ENCODE measurements at regions not wholly inside any gene's neighbourhood (a gene's known extent, or its start where the extent isn't known, plus 50 kb on each side); places are given as distances from the start of the nearest gene placed in this dataset.

- Histone ChIP-seq H3K9ac (ENCODE audit: insufficient read depth, low read depth, low read length) (no peak overlapping the region), H3K36me3 (replicated peaks in 1 of 2; ENCODE audit: control insufficient read depth in 1 of 2, insufficient read depth in 2 of 2, low read length in 2 of 2) (no peaks in the 10 kb centered on the region), H3K4me1 (ENCODE audit: insufficient read depth, low read length) (no peaks in the 10 kb centered on the region), H3K4me2 (ENCODE audit: low read depth, low read length) (no peak overlapping the region), H3K79me2 (ENCODE audit: insufficient read depth, low read length) (no peaks in the 10 kb centered on the region), H3K27ac (ENCODE audit: extremely low read length, insufficient read depth, low read length) (no peak overlapping the region), H3K27me3 (ENCODE audit: control insufficient read depth in 1 of 2, insufficient read depth in 2 of 2, low read length in 2 of 2) (peaks cover 0 to 5% of the 10 kb centered on the region in 2 experiments; a peak in 1 of 5 replicates), H3K4me3 (replicated peaks in 1 of 3; ENCODE audit: insufficient read depth in 1 of 3, low read depth in 2 of 3, low read length in 3 of 3) (no peak overlapping the region), H4K20me1 (ENCODE audit: insufficient read depth, low read length) (no peaks in the 10 kb centered on the region), H2AFZ (ENCODE audit: low read length) (no peak overlapping the region), H3K9me3 (ENCODE audit: low read length) (peaks cover 40% of the 10 kb centered on the region)
- POLR2A ChIA-PET, result no interaction called here
- CTCF ChIA-PET (ENCODE audit: low intra/inter-chr PET ratio, low total read pairs), result no interaction called here
- no peak for FAIRE-seq
- WGBS (ENCODE audit: low lambda C conversion rate), result 15% methylated on average over 5 of the region's 5 CpGs
- intact Hi-C loops (cut with micrococcal nuclease; ENCODE audit: unreplicated experiment) (no loop called here), in situ Hi-C loops (cut with HindIII; ENCODE audit: extremely low pct_ligation_motif_present, low pct_unique_long_range_greater_than_20kb) (no loop called here)
- ATAC-seq, result no peak
- no peak for TF ChIP-seq ZFP41 (CRISPR knock-in tag; IDR thresholded peaks at IDR 0.05; ENCODE audit: borderline replicate concordance)
- DNase-seq (ENCODE audit: low spot score), result no peak
- BruUV-seq (replicated peaks), result no TSS peak
These were observed 159.2 kb upstream of the XYLT1 start for GRCh38 chr16:17629936-17630335.

- Histone ChIP-seq H3K4me1 (ENCODE audit: insufficient read depth, low read length) (no peaks in the 10 kb centered on the region), H3K79me2 (ENCODE audit: insufficient read depth, low read length) (no peaks in the 10 kb centered on the region), H3K4me2 (ENCODE audit: low read depth, low read length) (no peak overlapping the region), H3K9ac (ENCODE audit: insufficient read depth, low read depth, low read length) (no peak overlapping the region), H3K4me3 (replicated peaks in 1 of 3; ENCODE audit: insufficient read depth in 1 of 3, low read depth in 2 of 3, low read length in 3 of 3) (no peak overlapping the region), H3K27ac (ENCODE audit: extremely low read length, insufficient read depth, low read length) (no peak overlapping the region), H3K27me3 (ENCODE audit: control insufficient read depth in 1 of 2, insufficient read depth in 2 of 2, low read length in 2 of 2) (peaks cover 0 to 5% of the 10 kb centered on the region in 2 experiments; a peak in 1 of 5 replicates), H3K9me3 (ENCODE audit: low read length) (peaks cover 47% of the 10 kb centered on the region), H3K36me3 (replicated peaks in 1 of 2; ENCODE audit: control insufficient read depth in 1 of 2, insufficient read depth in 2 of 2, low read length in 2 of 2) (no peaks in the 10 kb centered on the region), H2AFZ (ENCODE audit: low read length) (no peak overlapping the region), H4K20me1 (ENCODE audit: insufficient read depth, low read length) (no peaks in the 10 kb centered on the region)
- ATAC-seq (no peak), FAIRE-seq (no peak), DNase-seq (ENCODE audit: low spot score) (no peak)
- in situ Hi-C loops (cut with HindIII; ENCODE audit: extremely low pct_ligation_motif_present, low pct_unique_long_range_greater_than_20kb), result no loop called here
- WGBS (ENCODE audit: low lambda C conversion rate), result 0% methylated on average over 1 of the region's 1 CpG
- CTCF ChIA-PET (ENCODE audit: low intra/inter-chr PET ratio, low total read pairs), result no interaction called here
- POLR2A ChIA-PET, result no interaction called here
- intact Hi-C loops (cut with micrococcal nuclease; ENCODE audit: unreplicated experiment), result no loop called here
- no TSS peak for BruUV-seq (replicated peaks)
- TF ChIP-seq ZMYM3 (CRISPR knock-in tag; IDR thresholded peaks at IDR 0.05) (no peak), ELF1 (CRISPR knock-in tag; IDR thresholded peaks at IDR 0.05) (no peak)
These were observed 158.2 kb upstream of the XYLT1 start for GRCh38 chr16:17628983-17629382.

GRCh38 chr16:17622366-17622765, 151.6 kb upstream of the XYLT1 start:
- in situ Hi-C loops (cut with HindIII; ENCODE audit: extremely low pct_ligation_motif_present, low pct_unique_long_range_greater_than_20kb), result no loop called here
- Histone ChIP-seq H3K4me3 (replicated peaks in 1 of 3; ENCODE audit: insufficient read depth in 1 of 3, low read depth in 2 of 3, low read length in 3 of 3) (no peak overlapping the region), H3K4me2 (ENCODE audit: low read depth, low read length) (no peak overlapping the region), H3K36me3 (replicated peaks in 1 of 2; ENCODE audit: control insufficient read depth in 1 of 2, insufficient read depth in 2 of 2, low read length in 2 of 2) (no peaks in the 10 kb centered on the region), H3K79me2 (ENCODE audit: insufficient read depth, low read length) (no peaks in the 10 kb centered on the region), H4K20me1 (ENCODE audit: insufficient read depth, low read length) (no peaks in the 10 kb centered on the region), H3K27me3 (ENCODE audit: control insufficient read depth in 1 of 2, insufficient read depth in 2 of 2, low read length in 2 of 2) (0 out of 5 replicates have a peak, but pooled peaks cover 0 to 8% of the 10 kb centered on the region in 2 experiments), H3K27ac (ENCODE audit: extremely low read length, insufficient read depth, low read length) (no peak overlapping the region), H3K9ac (ENCODE audit: insufficient read depth, low read depth, low read length) (no peak overlapping the region), H3K4me1 (ENCODE audit: insufficient read depth, low read length) (no peaks in the 10 kb centered on the region), H2AFZ (ENCODE audit: low read length) (no peak overlapping the region), H3K9me3 (ENCODE audit: low read length) (peaks cover 31% of the 10 kb centered on the region)
- FAIRE-seq (no peak), ATAC-seq (no peak), DNase-seq (ENCODE audit: low spot score) (no peak)
- 4% methylated on average over 3 of the region's 3 CpGs for WGBS (ENCODE audit: low lambda C conversion rate)
- intact Hi-C loops (cut with micrococcal nuclease; ENCODE audit: unreplicated experiment), result no loop called here
- BruUV-seq (replicated peaks), result no TSS peak
- POLR2A ChIA-PET, result no interaction called here
- CTCF ChIA-PET (ENCODE audit: low intra/inter-chr PET ratio, low total read pairs), result no interaction called here
- no peak for TF ChIP-seq KMT2B (CRISPR knock-in tag; IDR thresholded peaks at IDR 0.05)
- TF ChIP-seq ZHX1 (CRISPR knock-in tag; IDR thresholded peaks at IDR 0.05; ENCODE audit: low read depth), result no peak
- TF ChIP-seq HMGA1 (CRISPR knock-in tag; conservative IDR thresholded peaks at IDR 0.05), result no peak
- no peak for TF ChIP-seq JUND (CRISPR knock-in tag; IDR thresholded peaks at IDR 0.05)
- no peak for TF ChIP-seq NFIB (CRISPR knock-in tag; IDR thresholded peaks at IDR 0.05; ENCODE audit: borderline replicate concordance)
- no peak for TF ChIP-seq ZNF713 (CRISPR knock-in tag; IDR thresholded peaks at IDR 0.05)
- TF ChIP-seq FOXC1 (CRISPR knock-in tag; IDR thresholded peaks at IDR 0.05; ENCODE audit: borderline replicate concordance), result no peak
- TF ChIP-seq ZFP62 (CRISPR knock-in tag; IDR thresholded peaks at IDR 0.05), result no peak

Data from HepG2 (cell line).